Common myeloid progenitor, CD34-positive (primary cell): ENCODE measurements at regions not wholly inside any gene's neighbourhood (a gene's known extent, or its start where the extent isn't known, plus 50 kb on each side); places are given as distances from the start of the nearest gene placed in this dataset.

ENCODE experiments used
- CTCF ChIA-PET: fragments of 350-600 bp; sonication (Branson Sonifier 250); formaldehyde crosslinking; loops from one replicate; lab custom pipeline; 2021; ENCODE audit warnings: antibody characterized with exemption; lab: Charles Lee
- POLR2A ChIA-PET: fragments of 350-600 bp; sonication (Branson Sonifier 250); formaldehyde crosslinking; loops from one replicate; lab custom pipeline; 2021; ENCODE audit warnings: antibody characterized with exemption; lab: Charles Lee
- DNase-seq, 3 donors: peaks; one replicate each; pipeline versions ENCODE4 v3.0.0 to v3.0.0-alpha.2; 2013
- H3K27ac ChIP-seq, 2 experiments: 1 replicate in 1 of 2; 2 replicates in 1 of 2; pipeline ENCODE4 v1.7.0; 2013; ENCODE audit warnings: inconsistent platforms in 2 of 2, low read length in 2 of 2, mild to moderate bottlenecking in 2 of 2, low read depth in 1 of 2, moderate library complexity in 1 of 2; ENCODE audit not compliant: severe bottlenecking in 2 of 2, insufficient read depth in 1 of 2, poor library complexity in 1 of 2
- H3K27me3 ChIP-seq, 5 experiments: replicated peaks in 2 of 5; 1 replicate in 3 of 5; 2 replicates in 2 of 5; pipeline versions ENCODE4 v1.6.1 to v1.7.0; 2013; ENCODE audit warnings: low read length in 4 of 5, mild to moderate bottlenecking in 2 of 5, moderate library complexity in 2 of 5, inconsistent platforms in 1 of 5; ENCODE audit not compliant: insufficient read depth in 5 of 5, control insufficient read depth in 4 of 5
- H3K36me3 ChIP-seq, 4 experiments: 1 replicate in 2 of 4; 2 replicates in 2 of 4; pipeline versions ENCODE4 v1.6.1 to v1.7.0; 2013; ENCODE audit warnings: low read length in 3 of 4, control low read depth in 1 of 4, mild to moderate bottlenecking in 1 of 4; ENCODE audit not compliant: control insufficient read depth in 4 of 4, insufficient read depth in 4 of 4
- H3K4me1 ChIP-seq, 4 experiments: 1 replicate in 3 of 4; 2 replicates in 1 of 4; pipeline versions ENCODE4 v1.6.1 to v1.7.1; 2013; ENCODE audit warnings: low read length in 3 of 4, mild to moderate bottlenecking in 3 of 4, control low read depth in 1 of 4, inconsistent platforms in 1 of 4, moderate library complexity in 1 of 4; ENCODE audit not compliant: control insufficient read depth in 4 of 4, insufficient read depth in 4 of 4; ENCODE audit errors: control extremely low read depth in 1 of 4
- H3K4me3 ChIP-seq, 7 experiments: 1 replicate in 4 of 7; 2 replicates in 3 of 7; pipeline versions ENCODE4 v1.5.1 to v1.7.0; 2013; ENCODE audit warnings: mild to moderate bottlenecking in 7 of 7, low read length in 6 of 7, moderate library complexity in 6 of 7, inconsistent platforms in 2 of 7, low read depth in 2 of 7, control low read depth in 1 of 7; ENCODE audit not compliant: insufficient read depth in 4 of 7, control insufficient read depth in 1 of 7; ENCODE audit errors: extremely low read depth in 1 of 7
- H3K9me3 ChIP-seq, 5 experiments: 1 replicate in 4 of 5; 2 replicates in 1 of 5; pipeline versions ENCODE4 v1.6.1 to v1.7.1; 2013; ENCODE audit warnings: low read length in 4 of 5, mild to moderate bottlenecking in 2 of 5, inconsistent platforms in 1 of 5, low read depth in 1 of 5, moderate library complexity in 1 of 5; ENCODE audit not compliant: control insufficient read depth in 4 of 5, insufficient read depth in 2 of 5; ENCODE audit errors: control extremely low read depth in 1 of 5
- WGBS: methylation state at CpG from one replicate; pipeline ENCODE4 v1.1.5; 2013; ENCODE audit not compliant: insufficient coverage; 5-methylcytosine and 5-hydroxymethylcytosine counted together

DNA sequence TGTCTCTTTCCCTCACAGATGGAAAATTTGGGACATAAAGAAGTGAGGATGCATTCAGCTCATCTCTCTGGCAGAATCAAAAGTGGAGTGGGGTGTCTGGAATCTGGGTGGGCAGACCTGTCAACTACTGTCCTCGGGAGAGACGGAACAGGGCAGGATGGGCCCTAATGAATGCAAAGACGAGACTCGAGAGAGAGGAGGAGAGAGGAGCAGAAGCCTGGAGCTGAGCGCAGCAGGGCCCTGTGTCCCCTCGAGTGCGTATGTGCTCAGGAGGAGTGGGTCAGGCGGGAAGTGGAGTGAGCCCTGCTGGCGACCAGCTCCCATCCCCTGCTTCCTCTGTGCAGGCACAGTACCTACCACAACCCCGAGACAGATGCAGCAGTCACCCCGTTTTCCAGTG, 78.9 kb downstream of the TEX29 start:
- Histone ChIP-seq H3K27me3 (peaks cover 0 to 26% (median 0%) of the 10 kb centered on the region in 5 experiments), H3K36me3 (no peaks in the 10 kb centered on the region), H3K4me3 (no peak overlapping the region), H3K27ac (no peak overlapping the region), H3K9me3 (no peaks in the 10 kb centered on the region), H3K4me1 (no peaks in the 10 kb centered on the region)
- no peak for DNase-seq
- ChIA-PET POLR2A (interaction anchor here (0.6 kb wide), 1 partner anchor 119 kb away, joined by 5 read pairs; no protein-coding TSS in a partner anchor), CTCF (no interaction called here)
- WGBS, result 80% methylated on average over 5 of the region's 11 CpGs

DNA sequence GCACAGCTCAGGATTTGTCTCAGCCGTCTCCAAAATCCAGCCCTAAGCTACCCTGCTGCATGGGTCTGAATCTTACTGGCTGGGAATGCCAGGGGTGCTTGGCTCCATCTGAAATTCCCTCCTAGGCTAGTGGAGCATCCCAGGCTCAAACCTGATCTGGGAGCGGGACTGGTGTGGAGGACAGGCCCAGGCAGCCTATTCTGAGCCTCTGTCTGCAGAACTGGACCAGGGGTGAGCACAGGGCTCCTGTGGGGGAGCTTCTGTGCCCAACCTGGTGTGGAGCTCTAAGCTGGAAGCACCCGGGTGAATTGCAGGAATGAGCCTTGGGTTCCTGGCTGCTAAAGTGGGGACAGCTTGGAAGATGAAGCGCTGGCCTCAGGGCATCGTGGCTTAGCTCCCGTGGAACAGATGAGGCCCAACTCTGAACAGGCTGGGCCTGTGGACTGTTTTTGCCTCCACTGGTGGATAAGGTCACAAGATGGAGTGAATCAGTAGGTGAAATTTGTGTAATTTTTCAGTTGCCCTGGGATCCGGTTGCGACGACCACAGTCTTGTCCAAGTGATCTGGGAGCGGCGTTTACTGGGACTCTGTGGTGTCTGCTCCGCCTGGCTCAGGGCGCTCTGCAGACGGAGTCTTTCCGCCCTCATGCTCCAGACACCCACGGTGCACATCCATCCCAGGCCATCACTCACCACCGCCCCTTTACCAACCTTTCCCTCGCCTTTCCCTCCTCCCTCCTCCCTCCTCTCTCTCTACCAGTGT, 79.5 kb downstream of the TEX29 start:
- ChIA-PET CTCF (no interaction called here), POLR2A (no interaction called here)
- Histone ChIP-seq H3K36me3 (no peaks in the 10 kb centered on the region), H3K9me3 (no peaks in the 10 kb centered on the region), H3K27me3 (peaks cover 0 to 32% (median 0%) of the 10 kb centered on the region in 5 experiments), H3K27ac (no peak overlapping the region), H3K4me1 (no peaks in the 10 kb centered on the region), H3K4me3 (no peak overlapping the region)
- WGBS, result 92% methylated on average over 18 of the region's 18 CpGs
- no peak for DNase-seq

DNA sequence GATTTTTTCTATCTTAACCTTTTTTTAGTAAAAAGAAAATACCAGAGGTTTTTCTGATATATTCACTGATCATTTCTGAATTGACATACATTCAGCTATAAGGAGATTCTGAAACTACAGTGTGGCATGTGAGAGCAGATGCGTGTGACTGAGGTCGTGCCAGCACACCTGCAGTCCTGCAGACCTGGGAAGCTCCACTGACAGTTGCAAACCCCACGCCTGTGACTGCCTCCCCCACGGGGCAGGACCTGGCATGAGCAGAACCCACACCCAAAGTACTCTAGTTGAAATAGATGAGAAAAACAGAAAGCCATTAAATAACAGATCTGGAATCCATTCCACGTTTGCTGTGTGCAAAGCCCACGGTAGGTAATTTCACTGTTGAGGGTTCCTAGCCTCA, 80.7 kb downstream of the TEX29 start:
- Histone ChIP-seq H3K9me3 (no peaks in the 10 kb centered on the region), H3K4me1 (no peaks in the 10 kb centered on the region), H3K27me3 (peaks cover 0 to 41% (median 2%) of the 10 kb centered on the region in 5 experiments), H3K27ac (no peak overlapping the region), H3K36me3 (no peaks in the 10 kb centered on the region), H3K4me3 (no peak overlapping the region)
- ChIA-PET CTCF (interaction anchor here (0.6 kb wide), 1 partner anchor 16 kb away, joined by 3 read pairs; no protein-coding TSS in a partner anchor), POLR2A (no interaction called here)
- whole genome bisulfite sequencing, result 100% methylated on average over 3 of the region's 6 CpGs
- DNase-seq, result no peak

DNA sequence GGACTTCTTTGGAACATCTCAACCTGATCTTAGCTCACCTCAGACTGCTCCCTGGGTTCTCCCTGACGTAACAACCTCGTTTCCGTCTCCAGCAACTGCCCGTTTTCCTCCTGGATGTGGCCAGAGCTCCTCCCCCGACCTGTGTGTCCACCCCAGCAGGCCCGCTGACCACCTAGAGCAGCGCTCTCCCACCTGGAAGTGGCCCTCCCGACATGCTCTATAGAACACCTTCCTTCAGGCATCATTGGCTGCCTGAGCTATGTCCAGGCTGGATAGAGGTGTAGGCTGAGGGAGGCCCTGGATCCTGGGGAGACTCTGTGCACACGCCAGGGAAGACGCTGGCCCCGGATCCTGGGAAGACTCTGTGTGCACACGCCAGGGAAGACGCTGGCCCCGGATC, 81.3 kb downstream of the TEX29 start:
- H3K36me3 ChIP-seq, result no peaks in the 10 kb centered on the region
- H3K9me3 ChIP-seq, result no peaks in the 10 kb centered on the region
- no peak for DNase-seq
- WGBS, result 83% methylated on average over 8 of the region's 14 CpGs
- peaks cover 0 to 41% (median 2%) of the 10 kb centered on the region in 5 experiments for H3K27me3 ChIP-seq
- H3K27ac ChIP-seq, result no peak overlapping the region
- H3K4me3 ChIP-seq, result no peak overlapping the region
- ChIA-PET POLR2A (no interaction called here), CTCF (no interaction called here)
- H3K4me1 ChIP-seq, result no peaks in the 10 kb centered on the region

DNA sequence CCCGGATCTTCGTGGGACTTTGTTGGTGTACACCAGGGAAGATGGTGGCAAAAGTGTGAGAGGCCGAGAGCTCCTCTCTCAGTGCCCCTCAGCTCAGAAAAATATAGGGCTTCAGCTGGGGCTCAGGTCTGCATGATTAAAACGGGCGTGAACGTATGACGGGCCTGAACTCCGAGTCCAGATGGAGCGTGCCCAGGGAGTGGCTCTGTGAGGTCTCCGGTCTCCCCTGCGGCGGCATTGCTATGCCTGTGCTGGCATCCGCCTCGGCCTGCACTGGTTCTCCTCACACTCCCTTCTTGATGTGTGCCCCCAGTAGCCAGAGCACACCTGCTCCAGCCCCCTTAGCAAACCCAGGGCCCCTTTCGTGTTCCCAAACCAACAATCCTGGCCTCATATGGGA, 82.0 kb downstream of the TEX29 start:
- Histone ChIP-seq H3K27me3 (peaks cover 0 to 45% (median 4%) of the 10 kb centered on the region in 5 experiments), H3K27ac (no peak overlapping the region), H3K36me3 (no peaks in the 10 kb centered on the region), H3K4me3 (no peak overlapping the region), H3K4me1 (no peaks in the 10 kb centered on the region), H3K9me3 (no peaks in the 10 kb centered on the region)
- ChIA-PET POLR2A (no interaction called here), CTCF (no interaction called here)
- no peak for DNase-seq
- 90% methylated on average over 15 of the region's 15 CpGs for WGBS

DNA sequence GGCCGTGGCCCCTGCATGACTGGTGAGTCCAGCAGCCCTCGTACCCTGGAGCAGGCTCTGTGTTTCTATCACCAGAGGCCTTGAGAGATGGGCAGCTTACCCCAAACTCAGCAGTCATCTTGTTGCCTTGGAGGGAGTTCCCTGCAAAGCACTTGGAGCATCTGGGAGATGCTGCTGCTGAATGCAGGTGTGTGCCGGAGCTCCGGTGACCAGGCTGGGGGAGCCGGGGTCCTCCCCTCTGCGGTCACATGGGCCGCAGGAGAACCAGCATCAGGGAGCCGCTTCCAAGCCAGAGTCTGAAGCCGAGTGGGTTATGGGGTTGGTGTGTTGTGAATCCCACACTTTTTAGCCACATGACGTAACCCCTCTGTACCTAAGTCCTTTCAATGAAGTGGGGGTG, 82.8 kb downstream of the TEX29 start:
- Histone ChIP-seq H3K9me3 (no peaks in the 10 kb centered on the region), H3K27ac (no peak overlapping the region), H3K4me3 (no peak overlapping the region), H3K36me3 (no peaks in the 10 kb centered on the region), H3K27me3 (peaks cover 0 to 49% (median 4%) of the 10 kb centered on the region in 5 experiments), H3K4me1 (no peaks in the 10 kb centered on the region)
- 100% methylated on average over 5 of the region's 10 CpGs for WGBS
- CTCF ChIA-PET, result no interaction called here
- no peak for DNase-seq
- POLR2A ChIA-PET, result no interaction called here

DNA sequence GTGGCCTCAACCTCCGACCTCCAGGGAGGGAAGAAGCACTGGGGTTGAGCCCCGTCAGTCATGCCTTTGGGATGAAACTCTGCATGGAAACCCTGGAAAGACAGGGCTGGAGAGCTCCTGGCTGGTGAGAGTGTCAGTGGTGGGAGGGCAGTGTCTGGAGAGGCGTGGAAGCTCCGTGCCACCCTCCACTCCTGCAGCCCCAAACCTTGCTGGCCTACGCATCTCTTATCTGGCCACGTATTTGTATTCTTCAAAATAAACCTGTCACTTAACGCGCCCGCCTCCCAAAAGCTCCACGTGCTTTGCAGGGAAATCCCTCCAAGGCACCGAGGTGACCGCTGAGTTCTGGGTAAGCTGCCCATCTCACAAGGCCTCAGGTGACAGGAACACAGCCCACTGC, 84.3 kb downstream of the TEX29 start:
- H3K27ac ChIP-seq, result no peak overlapping the region
- no peak overlapping the region for H3K4me3 ChIP-seq
- 91% methylated on average over 11 of the region's 12 CpGs for WGBS
- CTCF ChIA-PET, result interaction anchor here (0.9 to 1.4 kb wide), 2 partner anchors 24 to 181 kb away, joined by 3 to 4 read pairs; no protein-coding TSS in a partner anchor
- H3K36me3 ChIP-seq, result no peaks in the 10 kb centered on the region
- H3K9me3 ChIP-seq, result no peaks in the 10 kb centered on the region
- H3K4me1 ChIP-seq, result no peaks in the 10 kb centered on the region
- no peak for DNase-seq
- POLR2A ChIA-PET, result no interaction called here
- peaks cover 0 to 53% (median 4%) of the 10 kb centered on the region in 5 experiments for H3K27me3 ChIP-seq
